ENCODE measurements at regions not wholly inside any gene's neighbourhood (a gene's known extent, or its start where the extent isn't known, plus 50 kb on each side); places are given as distances from the start of the nearest gene placed in this dataset.

- ATAC-seq (ENCODE audit: low FRiP score) (no peak), DNase-seq (ENCODE audit: low spot score) (no peak)
- TF ChIP-seq CTCF (IDR thresholded peaks at IDR 0.05), result no peak
These were observed 86.9 kb upstream of the PTCHD4 start for GRCh38 chr6:48197941-48198340.

- no peak for TF ChIP-seq CTCF (IDR thresholded peaks at IDR 0.05)
- peak; percentile 57 for ATAC-seq (ENCODE audit: low FRiP score)
- no peak for DNase-seq (ENCODE audit: low spot score)
These were observed 83.7 kb upstream of the PTCHD4 start for GRCh38 chr6:48194596-48195295.

GRCh38 chr6:48188158-48188557 lies 77.2 kb upstream of the PTCHD4 start:
- ATAC-seq (ENCODE audit: low FRiP score), result no peak

GRCh38 chr6:48186746-48187145 lies 75.7 kb upstream of the PTCHD4 start:
- no peak for TF ChIP-seq CTCF (IDR thresholded peaks at IDR 0.05)
- ATAC-seq (ENCODE audit: low FRiP score) (no peak), DNase-seq (ENCODE audit: low spot score) (no peak)

More at GRCh38 chr6:48188158-48188557, 77.2 kb upstream of the PTCHD4 start:
- no peak for TF ChIP-seq CTCF (IDR thresholded peaks at IDR 0.05)
- no peak for DNase-seq (ENCODE audit: low spot score)

GRCh38 chr6:48184648-48185047 lies 73.7 kb upstream of the PTCHD4 start:
- ATAC-seq (ENCODE audit: low FRiP score) (no peak), DNase-seq (ENCODE audit: low spot score) (no peak)
- TF ChIP-seq CTCF (IDR thresholded peaks at IDR 0.05), result no peak

- DNase-seq (ENCODE audit: low spot score) (no peak), ATAC-seq (ENCODE audit: low FRiP score) (no peak)
- TF ChIP-seq CTCF (IDR thresholded peaks at IDR 0.05), result no peak
These were observed 73.0 kb upstream of the PTCHD4 start for GRCh38 chr6:48183811-48184605.

- TF ChIP-seq CTCF (IDR thresholded peaks at IDR 0.05), result no peak
- ATAC-seq (ENCODE audit: low FRiP score) (no peak), DNase-seq (ENCODE audit: low spot score) (no peak)
These were observed 72.2 kb upstream of the PTCHD4 start for GRCh38 chr6:48183178-48183577.

Data from omental fat pad (tissue), 3 donors.